ENCODE measurements at regions not wholly inside any gene's neighbourhood (a gene's known extent, or its start where the extent isn't known, plus 50 kb on each side); places are given as distances from the start of the nearest gene placed in this dataset.
"Not testable (repeated sequence)": the region's sequence is repeated elsewhere in the genome, so short reads cannot be mapped to it uniquely, and the experiment has no call there.

DNA sequence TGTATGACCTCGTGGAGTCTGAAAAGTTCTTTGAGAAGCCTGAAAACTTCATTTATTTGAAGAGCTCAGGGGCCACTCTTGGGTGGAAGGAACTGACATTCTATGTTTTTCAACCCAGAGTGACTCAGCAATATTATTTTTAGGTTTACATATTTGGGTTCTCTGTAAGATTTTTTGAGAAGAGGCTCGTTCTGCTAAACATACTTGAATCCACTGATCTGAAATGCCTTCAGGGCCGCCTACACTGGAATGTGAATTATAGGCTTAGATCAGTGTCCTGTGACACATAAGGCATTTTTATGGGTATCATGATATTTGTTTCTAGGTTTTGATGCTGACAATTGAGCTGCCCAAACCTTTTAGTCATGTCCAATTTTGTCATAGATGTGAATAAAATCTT, 86.2 kb downstream of the PSAT1 start:
- no peak for DNase-seq (ENCODE audit: low spot score)

GRCh38 chr9:78386348-78386747, 89.4 kb downstream of the PSAT1 start:
- DNase-seq (ENCODE audit: low spot score), result no peak

GRCh38 chr9:78386773-78387172, 89.8 kb downstream of the PSAT1 start:
- DNase-seq (ENCODE audit: low spot score), result no peak

GRCh38 chr9:78393340-78393739, 96.4 kb downstream of the PSAT1 start:
- no peak for DNase-seq (ENCODE audit: low spot score)

GRCh38 chr9:78393932-78394331, 97.0 kb downstream of the PSAT1 start:
- no peak for DNase-seq (ENCODE audit: low spot score)

DNA sequence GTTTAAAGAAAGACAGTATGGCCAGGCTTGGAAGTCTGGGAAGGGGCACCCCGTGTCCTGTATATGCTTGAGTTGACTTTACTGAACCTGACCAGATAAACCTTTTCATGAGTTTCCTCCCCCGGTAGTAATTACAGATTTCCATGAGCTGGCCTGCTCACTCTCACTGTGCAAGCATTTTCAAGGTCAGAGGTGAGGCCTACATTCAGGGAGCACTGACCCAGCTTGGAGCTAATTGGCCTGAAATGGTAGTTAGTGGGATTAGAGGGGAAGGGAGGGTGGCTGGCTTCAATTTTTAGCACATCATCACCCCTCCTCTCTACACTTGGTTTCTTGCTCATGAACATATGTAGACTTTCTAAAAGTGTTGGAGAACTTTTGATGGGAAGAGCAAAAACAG, 99.2 kb downstream of the PSAT1 start:
- DNase-seq (ENCODE audit: low spot score), result no peak

DNA sequence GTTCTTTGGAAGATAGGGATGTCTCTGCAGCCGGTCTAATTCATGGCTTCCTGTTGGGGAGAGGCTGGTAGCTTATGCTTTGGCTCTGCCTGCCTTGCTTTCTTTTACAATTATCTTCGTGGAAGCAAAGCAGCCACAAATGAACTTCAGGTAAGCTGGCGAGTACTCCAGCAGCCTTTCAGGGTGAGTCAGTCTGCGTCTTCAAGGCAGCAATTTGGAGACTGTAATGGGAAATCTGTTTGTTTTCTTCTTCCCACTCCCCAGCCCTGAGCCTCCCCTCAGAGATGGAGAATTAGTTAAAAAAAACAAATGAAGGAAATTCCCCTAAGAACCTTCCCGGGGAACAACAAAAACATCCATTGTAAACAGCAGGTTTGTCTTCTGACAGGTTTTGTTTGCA, 100.1 kb downstream of the PSAT1 start:
- no peak for DNase-seq (ENCODE audit: low spot score)

GRCh38 chr9:78397454-78397853, 100.5 kb downstream of the PSAT1 start:
- DNase-seq (ENCODE audit: low spot score), result no peak

DNA sequence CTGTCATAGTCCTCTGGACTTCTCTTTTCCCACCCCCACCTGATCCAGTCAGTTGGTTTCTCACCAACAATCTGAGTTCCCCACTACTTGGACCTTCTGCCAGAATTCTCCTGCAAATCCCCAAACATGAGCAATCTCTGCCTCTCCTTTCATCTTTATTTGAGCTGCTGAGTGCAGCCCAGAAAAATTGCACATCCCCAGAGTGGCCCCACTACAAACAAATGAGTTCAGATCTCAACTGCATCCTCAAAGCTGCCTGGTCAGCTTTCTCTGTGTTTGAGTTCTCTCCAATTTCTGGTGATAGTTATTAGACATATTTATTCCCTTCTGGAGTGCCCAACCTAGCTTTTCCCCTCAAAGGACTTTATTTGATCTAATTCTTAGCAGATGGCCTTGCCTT, 102.2 kb downstream of the PSAT1 start:
- no peak for DNase-seq (ENCODE audit: low spot score)

- no peak for DNase-seq (ENCODE audit: low spot score)
Observed at GRCh38 chr9:78400496-78400895, 103.6 kb downstream of the PSAT1 start.

- DNase-seq (ENCODE audit: low spot score), result no peak
Observed at GRCh38 chr9:78405461-78405860, 108.5 kb downstream of the PSAT1 start.

GRCh38 chr9:78406146-78406545, 109.2 kb downstream of the PSAT1 start:
- DNase-seq (ENCODE audit: low spot score), result no peak

- no peak for DNase-seq (ENCODE audit: low spot score)
Observed at GRCh38 chr9:78406933-78407332, 110.0 kb downstream of the PSAT1 start.

- no peak for DNase-seq (ENCODE audit: low spot score)
Observed at GRCh38 chr9:78407636-78408312, 110.8 kb downstream of the PSAT1 start.

DNA sequence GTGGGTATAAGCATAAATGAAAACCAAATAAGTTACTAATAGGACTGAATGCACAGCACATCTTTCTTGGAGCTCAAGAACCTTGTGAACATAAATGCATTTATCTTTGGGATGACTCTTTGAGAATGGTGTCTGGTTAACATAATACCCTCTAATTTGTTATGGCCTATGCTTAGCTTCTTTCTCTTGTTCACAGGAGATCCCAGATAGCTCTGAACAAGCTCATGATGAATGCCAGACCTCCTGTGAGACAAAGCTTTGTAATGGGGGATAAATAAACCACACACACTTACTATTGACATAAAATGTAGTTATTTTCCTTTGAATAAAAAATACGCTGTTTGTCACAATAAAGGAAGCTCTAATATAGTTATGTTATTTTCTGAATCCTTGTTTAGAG, 111.5 kb downstream of the PSAT1 start:
- no peak for DNase-seq (ENCODE audit: low spot score)

GRCh38 chr9:78409928-78410510, 113.1 kb downstream of the PSAT1 start:
- not testable (repeated sequence) for DNase-seq (ENCODE audit: low spot score)

- no peak for DNase-seq (ENCODE audit: low spot score)
Observed at GRCh38 chr9:78422309-78422708, 125.4 kb downstream of the PSAT1 start.

DNA sequence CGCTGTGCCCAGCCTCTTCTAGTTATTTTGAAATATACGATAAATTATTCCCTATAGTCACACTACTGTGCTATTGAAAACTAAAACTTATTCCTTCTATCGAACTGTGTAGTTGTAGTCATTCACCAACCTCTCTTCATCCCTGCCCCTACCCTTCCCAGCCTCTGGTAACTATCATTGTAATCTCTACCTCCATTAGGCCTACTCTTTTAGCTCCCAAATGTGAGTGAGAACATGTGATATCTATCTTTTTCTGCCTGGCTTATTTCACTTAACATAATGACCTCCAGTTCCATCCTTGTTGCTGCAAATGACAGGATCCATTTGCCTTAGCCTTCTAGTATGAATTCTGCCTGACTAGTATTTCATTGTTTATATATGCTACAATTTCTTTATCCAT, 127.4 kb downstream of the PSAT1 start:
- no peak for DNase-seq (ENCODE audit: low spot score)

GRCh38 chr9:78428640-78429039, 131.7 kb downstream of the PSAT1 start:
- DNase-seq (ENCODE audit: low spot score), result no peak

DNA sequence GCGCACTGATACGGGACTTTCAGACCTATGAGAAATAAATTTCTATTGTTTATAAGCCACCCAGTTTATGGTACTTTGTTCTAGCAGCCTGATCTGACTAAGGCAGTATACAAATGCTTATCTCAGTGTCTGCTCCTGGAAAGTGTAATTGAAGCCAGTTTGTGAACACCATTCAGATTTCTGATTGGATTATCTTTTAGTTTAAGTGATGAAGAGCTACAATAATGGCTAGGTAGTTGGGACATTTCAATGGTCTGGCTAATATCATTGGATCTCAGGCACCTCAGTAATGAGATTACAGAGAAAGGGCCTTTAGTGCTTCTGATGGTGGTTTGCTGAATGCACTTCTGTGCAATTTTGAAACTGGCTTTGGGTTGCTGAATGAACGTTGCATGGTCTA, 133.5 kb downstream of the PSAT1 start:
- no peak for DNase-seq (ENCODE audit: low spot score)

- not testable (repeated sequence) for DNase-seq (ENCODE audit: low spot score)
Observed at GRCh38 chr9:78431039-78431438, 134.1 kb downstream of the PSAT1 start.

- DNase-seq (ENCODE audit: low spot score), result no peak
Observed at GRCh38 chr9:78436873-78437272, 139.9 kb downstream of the PSAT1 start.

DNA sequence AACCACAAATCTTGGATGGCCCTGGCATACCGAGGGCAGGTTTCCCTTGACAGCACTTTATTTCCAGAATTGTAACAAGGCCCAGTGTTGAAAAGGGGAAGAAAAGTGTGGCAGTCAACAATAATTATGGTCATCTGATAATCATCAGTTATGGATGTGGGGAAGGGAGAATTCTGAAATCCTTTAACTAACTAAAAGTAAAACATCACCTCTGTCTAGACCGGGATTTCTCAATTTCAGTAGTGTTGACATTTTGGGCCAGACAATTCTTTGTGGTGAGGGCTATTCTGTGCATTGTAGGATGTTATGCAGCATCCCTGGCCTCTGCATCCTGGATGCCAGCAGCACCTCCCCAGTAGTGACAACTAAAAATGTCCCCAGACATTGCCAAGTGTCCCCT, 140.4 kb downstream of the PSAT1 start:
- DNase-seq (ENCODE audit: low spot score), result no peak

- DNase-seq (ENCODE audit: low spot score), result no peak
Observed at GRCh38 chr9:78437806-78438205, 140.9 kb downstream of the PSAT1 start.
